GM10266 (cell line): ENCODE measurements at regions not wholly inside any gene's neighbourhood (a gene's known extent, or its start where the extent isn't known, plus 50 kb on each side); places are given as distances from the start of the nearest gene placed in this dataset.
"Not testable (repeated sequence)": the region's sequence is repeated elsewhere in the genome, so short reads cannot be mapped to it uniquely, and the experiment has no call there.

Experiments
- DNase-seq: peaks from one replicate; pipeline ENCODE4 v3.0.0; 2012; ENCODE audit errors: extremely low spot score
- CTCF ChIP-seq: IDR thresholded peaks from 2 replicates; pipeline ENCODE4 v1.5.1; 2012; ENCODE audit warnings: mild to moderate bottlenecking, low read depth; ENCODE audit not compliant: control insufficient read depth, insufficient read depth; ENCODE audit errors: missing control alignments

- no peak for TF ChIP-seq CTCF
Measured at GRCh38 chr5:135167634-135168033, 133.6 kb upstream of the PITX1 start.

GRCh38 chr5:135164873-135165614 lies 131.0 kb upstream of the PITX1 start:
- DNase-seq, result not testable (repeated sequence)

More at GRCh38 chr5:135167634-135168033, 133.6 kb upstream of the PITX1 start:
- DNase-seq, result no peak

GRCh38 chr5:135163964-135164363 lies 129.9 kb upstream of the PITX1 start:
- DNase-seq, result no peak

GRCh38 chr5:135163391-135163790 lies 129.4 kb upstream of the PITX1 start:
- no peak for DNase-seq
- no peak for TF ChIP-seq CTCF

More at GRCh38 chr5:135163964-135164363, 129.9 kb upstream of the PITX1 start:
- no peak for TF ChIP-seq CTCF

- DNase-seq, result no peak
- no peak for TF ChIP-seq CTCF
Measured at GRCh38 chr5:135162661-135163265, 128.7 kb upstream of the PITX1 start.

- TF ChIP-seq CTCF, result no peak
- DNase-seq, result no peak
Measured at GRCh38 chr5:135161221-135161620, 127.2 kb upstream of the PITX1 start.

GRCh38 chr5:135160036-135160675 lies 126.1 kb upstream of the PITX1 start:
- DNase-seq, result no peak
- TF ChIP-seq CTCF, result no peak

GRCh38 chr5:135159626-135160025 lies 125.6 kb upstream of the PITX1 start:
- DNase-seq, result no peak
- no peak for TF ChIP-seq CTCF
